ENCODE measurements at regions not wholly inside any gene's neighbourhood (a gene's known extent, or its start where the extent isn't known, plus 50 kb on each side); places are given as distances from the start of the nearest gene placed in this dataset.

- TF ChIP-seq CTCF (IDR thresholded peaks at IDR 0.05; ENCODE audit: borderline replicate concordance, extremely low read depth, low read length, poor library complexity, severe bottlenecking): no peak
- no peak for TF ChIP-seq EZH2 (IDR thresholded peaks at IDR 0.05; ENCODE audit: borderline replicate concordance, low read depth, low read length, severe bottlenecking)
Measured at GRCh38 chr18:8972116-8972515, 130.4 kb upstream of the NDUFV2 start.

Measured in DND-41 (cell line).